ENCODE measurements at regions not wholly inside any gene's neighbourhood (a gene's known extent, or its start where the extent isn't known, plus 50 kb on each side); places are given as distances from the start of the nearest gene placed in this dataset.

- TF ChIP-seq CHD2 (IDR thresholded peaks at IDR 0.05; ENCODE audit: low read length, partially characterized antibody) (no peak), RCOR1 (IDR thresholded peaks at IDR 0.05; ENCODE audit: low read length) (no peak), PBX3 (IDR thresholded peaks at IDR 0.05) (no peak), SIN3A (IDR thresholded peaks at IDR 0.05; ENCODE audit: borderline replicate concordance, low read depth, low read length) (no peak), USF2 (IDR thresholded peaks at IDR 0.05; ENCODE audit: borderline replicate concordance, low read depth, low read length) (no peak), USF1 (IDR thresholded peaks at IDR 0.05; ENCODE audit: borderline replicate concordance, low read depth) (no peak), CTCF (IDR thresholded peaks at IDR 0.05) (no peak), POLR2AphosphoS5 (IDR thresholded peaks at IDR 0.05; ENCODE audit: low read depth, low read length) (no peak), TEAD4 (IDR thresholded peaks at IDR 0.05; ENCODE audit: borderline replicate concordance, insufficient read depth) (no peak), TCF12 (IDR thresholded peaks at IDR 0.05) (no peak), MAX (IDR thresholded peaks at IDR 0.05; ENCODE audit: low read depth) (no peak), GATA2 (CRISPR knock-in tag; IDR thresholded peaks at IDR 0.05) (no peak), RXRA (IDR thresholded peaks at IDR 0.05; ENCODE audit: borderline replicate concordance, low read depth) (no peak), IRF3 (IDR thresholded peaks at IDR 0.05; ENCODE audit: low read depth, low read length) (no peak), NRF1 (IDR thresholded peaks at IDR 0.05; ENCODE audit: low read depth, low read length) (no peak), ZBTB33 (IDR thresholded peaks at IDR 0.05; ENCODE audit: borderline replicate concordance, low read depth) (no peak), MXI1 (IDR thresholded peaks at IDR 0.05; ENCODE audit: low read depth, low read length) (no peak), GABPA (IDR thresholded peaks at IDR 0.05; ENCODE audit: low read depth) (no peak)
- no peak overlapping the region for H3K4me2 ChIP-seq
- WGBS (ENCODE audit: low lambda C conversion rate): 56% methylated on average over 1 of the region's 1 CpG
Measured at GRCh38 chr13:97079726-97080125, 85.5 kb upstream of the OXGR1 start.

More at GRCh38 chr13:97079726-97080125, 85.5 kb upstream of the OXGR1 start:
- Histone ChIP-seq H3K4me1 (ENCODE audit: control insufficient read depth in 1 of 2, insufficient read depth in 2 of 2, low read depth in 1 of 2, low read length in 1 of 2) (no peaks in the 10 kb centered on the region), H4K20me1 (ENCODE audit: insufficient read depth) (no peaks in the 10 kb centered on the region), H3K9ac (no peak overlapping the region), H3K36me3 (replicated peaks in 1 of 2; ENCODE audit: control insufficient read depth in 1 of 2, insufficient read depth in 2 of 2, low read length in 1 of 2) (no peaks in the 10 kb centered on the region), H2AFZ (ENCODE audit: low read depth) (no peak overlapping the region), H3K27me3 (ENCODE audit: insufficient read depth) (no peaks in the 10 kb centered on the region), H3K79me2 (ENCODE audit: insufficient read depth) (no peaks in the 10 kb centered on the region), H3K4me3 (ENCODE audit: low read depth in 2 of 2, low read length in 1 of 2) (no peak overlapping the region), H3K27ac (ENCODE audit: low read depth in 2 of 2, low read length in 1 of 2) (no peak overlapping the region), H3K9me3 (peaks cover 2% of the 10 kb centered on the region; the same call in 1 of the 2 replicates), H3K9me2 (no peaks in the 10 kb centered on the region), H3F3A (replicated peaks; ENCODE audit: insufficient read depth) (no peaks in the 10 kb centered on the region)
- DNase-seq: no peak
- ChIA-PET POLR2A (no interaction called here), CTCF (no interaction called here)
